ENCODE measurements at regions not wholly inside any gene's neighbourhood (a gene's known extent, or its start where the extent isn't known, plus 50 kb on each side); places are given as distances from the start of the nearest gene placed in this dataset.
"Not testable (repeated sequence)": the region's sequence is repeated elsewhere in the genome, so short reads cannot be mapped to it uniquely, and the experiment has no call there.

GRCh38 chr3:188019727-188020126 is 134.2 kb upstream of the LPP start:
- no peak overlapping the region for H3K27ac ChIP-seq

GRCh38 chr3:188021041-188021440 is 132.9 kb upstream of the LPP start:
- TF ChIP-seq CTCF (conservative IDR thresholded peaks at IDR 0.05): no peak

More at GRCh38 chr3:188019727-188020126, 134.2 kb upstream of the LPP start:
- no peak for TF ChIP-seq CTCF (conservative IDR thresholded peaks at IDR 0.05)

GRCh38 chr3:188021502-188022040 is 132.4 kb upstream of the LPP start:
- no peak for TF ChIP-seq CTCF (conservative IDR thresholded peaks at IDR 0.05)
- H3K27ac ChIP-seq: no peak overlapping the region

More at GRCh38 chr3:188021041-188021440, 132.9 kb upstream of the LPP start:
- no peak overlapping the region for H3K27ac ChIP-seq

GRCh38 chr3:188022902-188023301 is 131.1 kb upstream of the LPP start:
- not testable (repeated sequence) for H3K27ac ChIP-seq

GRCh38 chr3:188025555-188025954 is 128.4 kb upstream of the LPP start:
- TF ChIP-seq CTCF (conservative IDR thresholded peaks at IDR 0.05): no peak
- H3K27ac ChIP-seq: no peak overlapping the region

GRCh38 chr3:188026191-188026968 is 127.6 kb upstream of the LPP start:
- TF ChIP-seq CTCF (conservative IDR thresholded peaks at IDR 0.05): no peak
- peak overlapping the region; percentile 27; the same call in 1 of the 2 replicates for H3K27ac ChIP-seq

- TF ChIP-seq CTCF (conservative IDR thresholded peaks at IDR 0.05): no peak
- no peak overlapping the region for H3K27ac ChIP-seq
Observed at GRCh38 chr3:188031121-188031520, 122.8 kb upstream of the LPP start.

GRCh38 chr3:188034989-188035388 is 119.0 kb upstream of the LPP start:
- no peak for TF ChIP-seq CTCF (conservative IDR thresholded peaks at IDR 0.05)
- H3K27ac ChIP-seq: no peak overlapping the region; the same call in 1 of the 2 replicates

Data from VCaP (cell line).